DND-41 (cell line): ENCODE measurements at regions not wholly inside any gene's neighbourhood (a gene's known extent, or its start where the extent isn't known, plus 50 kb on each side); places are given as distances from the start of the nearest gene placed in this dataset.
"Not testable (repeated sequence)": the region's sequence is repeated elsewhere in the genome, so short reads cannot be mapped to it uniquely, and the experiment has no call there.

Experiments
- ATAC-seq: fragments of 200-7000 bp; cut with Tn5 transposase; 3 replicates; pipeline ENCODE4 v1.9.1; 2021; ENCODE audit warnings: low read depth; ENCODE audit not compliant: insufficient read depth
- DNase-seq: peaks from one replicate; pipeline ENCODE4 v3.0.0-alpha.2; 2020
- H2AFZ ChIP-seq: 2 replicates; pipeline ENCODE4 v1.6.0; 2012; ENCODE audit warnings: low read depth, low read length
- H3K27ac ChIP-seq: 2 replicates; pipeline ENCODE4 v1.5.1; 2012; ENCODE audit warnings: low read length, inconsistent platforms
- H3K27me3 ChIP-seq: fragments of 200-600 bp; sonication (generic); 2 replicates; pipeline ENCODE4 v1.6.0; 2012; ENCODE audit warnings: low read length, mild to moderate bottlenecking, inconsistent platforms; ENCODE audit not compliant: insufficient read depth, poor library complexity
- H3K36me3 ChIP-seq: 2 replicates; pipeline ENCODE4 v1.5.1; 2012; ENCODE audit warnings: low read length, inconsistent platforms; ENCODE audit not compliant: insufficient read depth
- H3K4me1 ChIP-seq: 2 replicates; pipeline ENCODE4 v1.5.1; 2012; ENCODE audit warnings: mild to moderate bottlenecking, low read length; ENCODE audit not compliant: insufficient read depth
- H3K4me2 ChIP-seq: 2 replicates; pipeline ENCODE4 v1.6.0; 2012; ENCODE audit warnings: mild to moderate bottlenecking, moderate library complexity, low read length, inconsistent platforms; ENCODE audit not compliant: insufficient read depth
- H3K4me3 ChIP-seq, 2 experiments: fragments of 200-600 bp in 1 of 2; shearing (Covaris generic) in 1 of 2; 2 replicates each; pipeline ENCODE4 v1.5.1; 2012 to 2016; ENCODE audit warnings: inconsistent platforms in 2 of 2, low read length in 2 of 2, mild to moderate bottlenecking in 2 of 2, low read depth in 1 of 2, moderate library complexity in 1 of 2
- H3K79me2 ChIP-seq: 2 replicates; pipeline ENCODE4 v1.6.0; 2012; ENCODE audit warnings: low read length, inconsistent platforms; ENCODE audit not compliant: insufficient read depth
- H3K9ac ChIP-seq: 2 replicates; pipeline ENCODE4 v1.6.0; 2012; ENCODE audit warnings: low read depth, mild to moderate bottlenecking, inconsistent platforms, low read length, moderate library complexity
- H3K9me3 ChIP-seq: 2 replicates; pipeline ENCODE4 v1.5.1; 2012; ENCODE audit warnings: low read length, moderate library complexity, mild to moderate bottlenecking, inconsistent platforms; ENCODE audit not compliant: insufficient read depth, severe bottlenecking
- H4K20me1 ChIP-seq: 2 replicates; pipeline ENCODE4 v1.6.0; 2012; ENCODE audit warnings: low read length; ENCODE audit not compliant: insufficient read depth
- EZH2 ChIP-seq: IDR thresholded peaks from 3 replicates; pipeline ENCODE4 v1.6.1; 2012; ENCODE audit warnings: borderline replicate concordance, low read depth, mild to moderate bottlenecking, moderate library complexity, low read length, inconsistent platforms; ENCODE audit not compliant: severe bottlenecking
- TF ChIP-seq, protein P1 (sequence below): IDR thresholded peaks from 2 replicates; pipeline ENCODE4 v1.5.1; 2012; ENCODE audit warnings: borderline replicate concordance, low read length, moderate library complexity, mild to moderate bottlenecking; ENCODE audit not compliant: poor library complexity, severe bottlenecking; ENCODE audit errors: extremely low read depth

DNA sequence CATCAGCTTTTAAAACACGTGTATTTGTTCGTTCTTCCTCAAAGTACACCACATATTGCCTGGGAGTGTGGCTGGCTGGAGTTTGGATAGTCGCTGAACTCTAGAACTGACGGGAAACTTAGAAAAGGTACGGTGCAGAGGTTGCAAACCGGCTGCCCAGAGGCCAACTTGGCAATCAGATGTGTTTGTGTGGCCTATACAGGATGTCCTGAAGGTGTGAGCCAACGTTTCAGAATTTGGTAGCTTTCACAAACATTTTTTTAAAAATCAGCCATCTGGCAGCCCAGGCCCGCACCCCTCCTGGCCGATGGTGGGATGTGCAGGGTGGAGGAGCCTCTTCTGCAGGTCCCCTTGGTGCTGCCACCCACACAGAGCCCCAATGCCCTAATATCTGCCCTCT lies 73.6 kb upstream of the SLC25A33 start:
- Histone ChIP-seq H2AFZ (no peak overlapping the region), H3K4me1 (no peaks in the 10 kb centered on the region), H3K9me3 (no peaks in the 10 kb centered on the region), H3K36me3 (no peaks in the 10 kb centered on the region), H3K4me3 (no peak overlapping the region), H3K27me3 (no peaks in the 10 kb centered on the region), H3K27ac (no peak overlapping the region), H3K4me2 (no peak overlapping the region), H3K79me2 (no peaks in the 10 kb centered on the region), H4K20me1 (no peaks in the 10 kb centered on the region), H3K9ac (no peak overlapping the region)
- DNase-seq (no peak), ATAC-seq (peak; percentile 47; the same call in 2 of the 3 replicates)
- TF ChIP-seq, protein P1, sequence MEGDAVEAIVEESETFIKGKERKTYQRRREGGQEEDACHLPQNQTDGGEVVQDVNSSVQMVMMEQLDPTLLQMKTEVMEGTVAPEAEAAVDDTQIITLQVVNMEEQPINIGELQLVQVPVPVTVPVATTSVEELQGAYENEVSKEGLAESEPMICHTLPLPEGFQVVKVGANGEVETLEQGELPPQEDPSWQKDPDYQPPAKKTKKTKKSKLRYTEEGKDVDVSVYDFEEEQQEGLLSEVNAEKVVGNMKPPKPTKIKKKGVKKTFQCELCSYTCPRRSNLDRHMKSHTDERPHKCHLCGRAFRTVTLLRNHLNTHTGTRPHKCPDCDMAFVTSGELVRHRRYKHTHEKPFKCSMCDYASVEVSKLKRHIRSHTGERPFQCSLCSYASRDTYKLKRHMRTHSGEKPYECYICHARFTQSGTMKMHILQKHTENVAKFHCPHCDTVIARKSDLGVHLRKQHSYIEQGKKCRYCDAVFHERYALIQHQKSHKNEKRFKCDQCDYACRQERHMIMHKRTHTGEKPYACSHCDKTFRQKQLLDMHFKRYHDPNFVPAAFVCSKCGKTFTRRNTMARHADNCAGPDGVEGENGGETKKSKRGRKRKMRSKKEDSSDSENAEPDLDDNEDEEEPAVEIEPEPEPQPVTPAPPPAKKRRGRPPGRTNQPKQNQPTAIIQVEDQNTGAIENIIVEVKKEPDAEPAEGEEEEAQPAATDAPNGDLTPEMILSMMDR, result peak; percentile 28
- TF ChIP-seq EZH2, result no peak

DNA sequence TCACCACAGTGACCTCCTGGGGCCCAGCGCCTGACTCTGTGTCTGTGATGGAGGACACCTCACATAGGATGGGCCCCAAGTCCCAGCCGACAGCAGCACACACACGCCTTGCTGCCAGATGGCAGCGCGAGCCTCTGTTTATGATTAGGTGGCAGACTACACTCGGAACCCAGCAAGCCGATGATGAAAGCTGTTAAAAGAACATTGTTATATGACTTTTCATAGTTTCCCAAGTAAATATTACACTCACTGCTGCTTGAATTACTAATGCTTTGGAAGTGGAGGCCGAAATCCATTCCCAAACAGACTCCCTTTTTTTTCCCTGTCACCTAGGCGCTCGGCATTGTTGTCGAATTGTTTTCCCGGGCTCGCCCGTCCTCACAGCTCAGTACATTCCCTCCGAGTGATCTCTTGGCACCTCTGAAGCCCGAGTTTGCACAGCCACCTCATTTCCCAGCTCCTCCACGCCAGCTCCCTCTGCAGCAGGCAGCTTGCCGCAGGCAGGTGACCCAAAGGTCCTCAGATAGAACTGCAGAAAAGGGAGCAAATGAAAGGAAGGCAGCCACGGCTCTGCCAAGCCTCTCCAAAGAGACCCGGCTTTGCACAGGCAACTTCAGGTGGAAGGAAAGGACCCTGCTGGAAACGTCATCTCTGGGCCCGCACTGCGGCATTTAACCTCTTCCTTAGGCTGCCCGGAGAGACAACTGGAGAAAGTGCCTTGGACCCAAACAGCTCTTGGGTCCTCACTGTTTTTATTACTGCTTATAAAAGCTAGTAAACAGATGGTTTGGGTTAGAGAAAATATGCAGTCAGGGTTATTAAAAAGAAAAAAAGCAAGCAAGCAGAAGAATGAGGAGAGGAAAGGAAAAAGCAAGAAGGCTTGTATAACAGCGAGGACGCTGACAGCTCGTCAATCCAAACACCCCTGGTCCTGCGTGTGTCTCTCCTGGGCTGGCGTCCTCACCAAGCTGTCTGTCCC lies 72.2 kb upstream of the SLC25A33 start:
- no peak for ATAC-seq
- H3K4me3 ChIP-seq, result no peak overlapping the region
- H3K27ac ChIP-seq, result no peak overlapping the region

DNA sequence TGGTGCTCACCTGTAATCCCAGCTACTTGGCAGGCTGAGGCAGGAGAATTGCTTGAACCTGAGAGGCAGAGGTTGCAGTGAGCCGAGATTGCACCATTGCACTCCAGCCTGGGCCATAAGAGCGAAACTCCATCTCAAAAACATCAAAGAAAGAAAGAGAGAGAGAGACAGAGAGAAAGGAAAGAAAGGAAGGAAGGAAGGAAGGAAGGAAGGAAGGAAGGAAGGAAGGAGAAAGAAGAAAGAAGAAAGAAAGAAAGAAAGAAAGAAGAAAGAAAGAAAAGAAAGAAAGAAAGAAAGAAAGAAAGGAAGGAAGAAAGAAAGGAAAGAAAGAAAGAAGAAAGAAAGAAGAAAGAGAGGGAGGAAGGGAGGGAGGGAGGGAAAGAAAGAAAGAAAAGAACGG lies 69.4 kb upstream of the SLC25A33 start:
- not testable (repeated sequence) for H3K79me2 ChIP-seq, H3K4me2 ChIP-seq, H3K27ac ChIP-seq, H3K9ac ChIP-seq, ATAC-seq, H2AFZ ChIP-seq, H3K9me3 ChIP-seq, DNase-seq, H3K4me3 ChIP-seq, H3K27me3 ChIP-seq, H3K36me3 ChIP-seq, H4K20me1 ChIP-seq, H3K4me1 ChIP-seq

More for the DNA sequence above, 72.2 kb upstream of the SLC25A33 start:
- DNase-seq, result no peak
- no peaks in the 10 kb centered on the region for H3K79me2 ChIP-seq
- H3K27me3 ChIP-seq, result no peaks in the 10 kb centered on the region
- H3K9me3 ChIP-seq, result no peaks in the 10 kb centered on the region
- no peaks in the 10 kb centered on the region for H3K36me3 ChIP-seq
- H2AFZ ChIP-seq, result no peak overlapping the region
- no peak overlapping the region for H3K4me2 ChIP-seq
- no peaks in the 10 kb centered on the region for H3K4me1 ChIP-seq
- no peak overlapping the region for H3K9ac ChIP-seq
- H4K20me1 ChIP-seq, result no peaks in the 10 kb centered on the region
- no peak for TF ChIP-seq EZH2
- TF ChIP-seq, protein P1, result no peak

DNA sequence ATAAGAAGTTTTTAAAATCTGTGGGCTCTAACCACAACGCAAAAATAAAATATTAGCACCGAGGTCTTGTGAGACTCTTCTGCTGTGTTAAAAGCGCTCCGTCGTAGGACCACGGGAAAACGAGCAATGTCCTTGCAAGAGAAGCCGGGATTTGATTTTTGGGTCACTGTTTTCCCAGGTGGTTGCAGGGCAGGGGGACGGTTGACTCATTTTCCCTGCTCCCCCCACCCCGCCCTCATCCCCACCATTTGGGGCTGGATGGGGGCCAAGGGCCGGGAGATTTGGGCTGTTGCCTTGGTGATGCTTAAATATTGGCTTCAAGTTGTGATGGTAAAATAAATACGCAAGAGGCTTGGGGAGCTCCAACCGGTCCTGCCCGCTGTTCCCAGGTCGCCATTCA lies 67.6 kb upstream of the SLC25A33 start:
- DNase-seq, result no peak
- Histone ChIP-seq H4K20me1 (no peaks in the 10 kb centered on the region), H3K9me3 (no peaks in the 10 kb centered on the region), H3K4me3 (no peak overlapping the region), H3K27ac (no peak overlapping the region), H3K36me3 (no peaks in the 10 kb centered on the region), H3K27me3 (no peaks in the 10 kb centered on the region), H3K4me2 (no peak overlapping the region), H3K79me2 (no peaks in the 10 kb centered on the region), H3K9ac (no peak overlapping the region), H3K4me1 (no peaks in the 10 kb centered on the region), H2AFZ (no peak overlapping the region)
- TF ChIP-seq EZH2, result no peak
- TF ChIP-seq, protein P1, result no peak
- ATAC-seq, result no peak
